ENCODE measurements at regions not wholly inside any gene's neighbourhood (a gene's known extent, or its start where the extent isn't known, plus 50 kb on each side); places are given as distances from the start of the nearest gene placed in this dataset.

GRCh38 chr12:107277855-107278254 is 184.5 kb upstream of the CRY1 start:
- DNase-seq = no peak

GRCh38 chr12:107282628-107283027 is 189.3 kb upstream of the CRY1 start:
- no peak for DNase-seq

- no peak for DNase-seq
These were observed 190.3 kb upstream of the CRY1 start for GRCh38 chr12:107283652-107284051.

- no peak for DNase-seq
These were observed 191.3 kb upstream of the CRY1 start for GRCh38 chr12:107284692-107285091.

- DNase-seq = no peak
These were observed 194.4 kb upstream of the CRY1 start for GRCh38 chr12:107287436-107288413.

- no peak for DNase-seq
These were observed 195.2 kb upstream of the CRY1 start for GRCh38 chr12:107288414-107289127.

GRCh38 chr12:107291018-107291417 is 197.7 kb upstream of the CRY1 start:
- no peak for DNase-seq

GRCh38 chr12:107296681-107297089 is 203.3 kb upstream of the CRY1 start:
- no peak for DNase-seq

- no peak for DNase-seq
These were observed 209.4 kb upstream of the CRY1 start for GRCh38 chr12:107302649-107303341.

- no peak for DNase-seq
These were observed 211.5 kb upstream of the CRY1 start for GRCh38 chr12:107304588-107305532.

GRCh38 chr12:107306141-107306659 is 212.9 kb upstream of the CRY1 start:
- no peak for DNase-seq

GRCh38 chr12:107308310-107308709 is 215.0 kb upstream of the CRY1 start:
- no peak for DNase-seq

- DNase-seq = no peak
These were observed 215.7 kb upstream of the CRY1 start for GRCh38 chr12:107309020-107309419.

- DNase-seq = no peak
These were observed 217.3 kb upstream of the CRY1 start for GRCh38 chr12:107310621-107311020.

GRCh38 chr12:107311682-107312081 is 218.3 kb upstream of the CRY1 start:
- no peak for DNase-seq

- peak; percentile 87 for DNase-seq
These were observed 224.6 kb upstream of the CRY1 start for GRCh38 chr12:107317751-107318555.

GRCh38 chr12:107318556-107318805 is 225.1 kb upstream of the CRY1 start:
- DNase-seq = no peak

GRCh38 chr12:107318806-107319532 is 225.6 kb upstream of the CRY1 start:
- DNase-seq = no peak

- no peak for DNase-seq
These were observed 226.2 kb upstream of the CRY1 start for GRCh38 chr12:107319533-107320032.
